ENCODE measurements at regions not wholly inside any gene's neighbourhood (a gene's known extent, or its start where the extent isn't known, plus 50 kb on each side); places are given as distances from the start of the nearest gene placed in this dataset.

DNA sequence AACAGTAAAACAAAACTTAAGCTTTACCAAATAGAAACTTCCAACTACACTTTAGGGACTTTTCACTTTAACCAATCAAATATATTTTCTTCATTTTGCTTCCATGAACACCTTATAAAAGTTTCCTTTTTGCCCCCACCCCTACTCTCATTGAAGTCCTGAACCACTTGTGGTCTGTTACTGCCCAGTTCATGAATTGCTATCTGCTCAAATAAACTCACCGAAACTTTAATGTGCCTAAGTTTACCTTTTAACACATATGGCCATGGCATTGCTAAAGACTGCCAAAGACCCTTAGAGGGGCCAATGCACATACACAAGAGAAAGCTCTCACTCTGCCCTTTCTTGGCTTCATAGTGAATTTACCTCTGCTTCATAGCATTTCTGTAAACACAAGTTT, 195.3 kb downstream of the RND3 start:
- Mint-ChIP-seq H3K4me3 (no peak overlapping the region), H3K36me3 (ENCODE audit: low read depth) (no peaks in the 10 kb centered on the region), H3K27ac (no peak overlapping the region), H3K4me1 (no peaks in the 10 kb centered on the region), H3K9me3 (no peaks in the 10 kb centered on the region), H3K27me3 (no peaks in the 10 kb centered on the region)
- ChIA-PET POLR2A (no interaction called here), CTCF (no interaction called here)
- DNase-seq: no peak

DNA sequence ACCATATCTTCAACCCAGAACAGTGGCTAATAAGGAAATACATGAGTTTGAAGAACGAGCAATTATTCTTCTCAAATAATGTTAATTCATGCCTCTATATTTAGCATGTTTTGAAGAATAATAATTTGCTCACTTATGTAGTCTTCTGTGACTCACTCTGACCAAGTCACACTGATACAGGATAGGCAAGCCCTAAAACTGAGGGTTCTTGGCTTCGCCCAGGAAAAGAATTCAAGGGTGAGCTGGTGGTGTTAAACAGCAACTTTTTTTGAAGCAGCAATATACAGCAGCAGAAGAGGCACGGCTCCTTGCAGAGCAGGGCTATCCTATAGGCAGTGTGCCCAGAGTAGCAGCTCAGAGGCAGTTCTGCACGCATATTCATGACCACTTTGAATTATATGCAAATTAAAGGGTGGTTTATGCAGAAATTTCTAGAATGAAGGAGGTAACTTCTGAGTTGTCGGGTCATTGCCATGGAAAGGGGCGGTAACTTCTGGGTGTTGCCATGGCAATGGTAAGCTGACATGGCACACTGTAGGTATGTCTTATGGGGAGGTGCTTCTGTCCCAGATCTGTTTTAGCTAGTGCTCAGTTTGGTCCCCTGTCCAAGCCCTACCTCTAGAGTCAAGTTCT, 200.6 kb downstream of the RND3 start:
- H3K27ac Mint-ChIP-seq: no peak overlapping the region
- no peaks in the 10 kb centered on the region for H3K4me1 Mint-ChIP-seq
- ChIA-PET CTCF (no interaction called here), POLR2A (no interaction called here)
- no peaks in the 10 kb centered on the region for H3K9me3 Mint-ChIP-seq
- no peaks in the 10 kb centered on the region for H3K36me3 Mint-ChIP-seq (ENCODE audit: low read depth)
- no peak overlapping the region for H3K4me3 Mint-ChIP-seq
- H3K27me3 Mint-ChIP-seq: no peaks in the 10 kb centered on the region
- no peak for DNase-seq

DNA sequence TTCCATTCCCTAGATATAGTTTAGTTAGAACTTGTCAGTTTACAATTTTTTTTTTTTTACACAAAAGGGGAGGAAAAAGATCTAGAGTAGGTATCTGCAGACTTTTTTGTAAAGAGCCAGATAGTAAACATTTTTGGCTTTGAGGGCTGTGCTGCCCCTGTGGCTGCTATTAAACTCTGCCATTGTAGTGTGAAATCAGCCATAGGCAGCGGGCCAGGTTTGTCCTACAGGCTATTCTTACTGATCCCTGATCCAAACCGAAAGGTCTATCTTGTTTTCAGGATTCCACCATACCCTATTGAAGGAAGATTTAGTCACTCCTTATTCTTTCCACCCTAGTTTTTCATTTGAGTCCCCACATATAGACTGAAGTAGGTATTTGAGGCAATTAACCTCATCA, 203.4 kb downstream of the RND3 start:
- H3K4me3 Mint-ChIP-seq: no peak overlapping the region
- no peaks in the 10 kb centered on the region for H3K9me3 Mint-ChIP-seq
- H3K4me1 Mint-ChIP-seq: no peaks in the 10 kb centered on the region
- H3K27me3 Mint-ChIP-seq: no peaks in the 10 kb centered on the region
- no peak overlapping the region for H3K27ac Mint-ChIP-seq
- ChIA-PET CTCF (no interaction called here), POLR2A (no interaction called here)
- H3K36me3 Mint-ChIP-seq (ENCODE audit: low read depth): no peaks in the 10 kb centered on the region
- no peak for DNase-seq

DNA sequence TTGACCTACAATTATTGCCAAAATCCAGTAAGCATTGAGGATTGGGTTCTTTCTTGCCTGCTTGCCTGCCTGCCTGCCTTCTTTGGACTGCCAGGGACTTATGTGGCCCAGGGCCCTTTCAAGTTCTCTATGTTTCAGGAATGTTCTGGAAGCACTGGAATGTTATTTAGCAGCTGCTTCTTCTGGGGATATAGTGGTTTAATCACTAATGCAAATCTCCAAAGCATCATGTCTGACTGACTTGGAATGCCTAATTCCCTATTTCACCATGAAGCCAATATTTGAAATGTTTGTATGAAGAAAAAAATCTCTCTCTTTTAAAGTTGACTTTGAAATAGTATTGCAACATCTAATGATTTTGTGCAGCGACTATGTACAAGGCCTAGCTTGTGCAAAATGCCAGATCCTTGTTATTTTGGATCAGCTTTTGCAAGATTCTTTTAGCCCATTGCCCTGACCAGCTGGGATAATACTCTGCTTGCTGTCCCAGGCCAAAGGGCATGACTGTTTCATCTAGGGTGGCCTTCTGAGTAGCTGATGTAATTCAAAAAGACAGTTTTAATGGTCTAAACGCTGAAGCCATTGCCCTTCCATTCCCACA, 204.6 kb downstream of the RND3 start:
- ChIA-PET POLR2A (no interaction called here), CTCF (no interaction called here)
- Mint-ChIP-seq H3K36me3 (ENCODE audit: low read depth) (no peaks in the 10 kb centered on the region), H3K4me1 (no peaks in the 10 kb centered on the region), H3K4me3 (no peak overlapping the region), H3K27ac (no peak overlapping the region), H3K9me3 (peaks cover 7% of the 10 kb centered on the region), H3K27me3 (no peaks in the 10 kb centered on the region)
- DNase-seq: no peak

DNA sequence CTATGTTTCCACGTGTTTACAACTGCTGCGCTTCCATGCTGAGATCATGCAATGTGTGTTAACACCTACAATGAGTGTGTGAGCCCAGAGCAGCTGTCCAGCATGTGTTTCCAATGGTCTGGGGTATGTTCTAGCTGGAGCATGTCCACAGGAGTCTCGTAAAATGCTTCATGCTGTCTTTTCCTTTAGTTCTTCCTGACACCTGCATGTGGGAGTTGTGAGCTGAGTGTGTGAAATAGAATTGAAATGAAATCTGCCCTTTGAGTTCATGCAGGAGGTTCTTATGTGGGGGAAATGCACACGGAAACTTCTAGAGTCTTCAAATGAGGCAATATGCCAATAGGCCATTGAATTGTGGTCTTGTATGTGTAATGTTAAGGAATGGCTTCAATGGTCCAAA, 205.1 kb downstream of the RND3 start:
- H3K27me3 Mint-ChIP-seq: no peaks in the 10 kb centered on the region
- H3K27ac Mint-ChIP-seq: no peak overlapping the region
- H3K9me3 Mint-ChIP-seq: peaks cover 9% of the 10 kb centered on the region
- ChIA-PET CTCF (no interaction called here), POLR2A (no interaction called here)
- no peaks in the 10 kb centered on the region for H3K36me3 Mint-ChIP-seq (ENCODE audit: low read depth)
- H3K4me3 Mint-ChIP-seq: no peak overlapping the region
- no peak for DNase-seq
- no peaks in the 10 kb centered on the region for H3K4me1 Mint-ChIP-seq

DNA sequence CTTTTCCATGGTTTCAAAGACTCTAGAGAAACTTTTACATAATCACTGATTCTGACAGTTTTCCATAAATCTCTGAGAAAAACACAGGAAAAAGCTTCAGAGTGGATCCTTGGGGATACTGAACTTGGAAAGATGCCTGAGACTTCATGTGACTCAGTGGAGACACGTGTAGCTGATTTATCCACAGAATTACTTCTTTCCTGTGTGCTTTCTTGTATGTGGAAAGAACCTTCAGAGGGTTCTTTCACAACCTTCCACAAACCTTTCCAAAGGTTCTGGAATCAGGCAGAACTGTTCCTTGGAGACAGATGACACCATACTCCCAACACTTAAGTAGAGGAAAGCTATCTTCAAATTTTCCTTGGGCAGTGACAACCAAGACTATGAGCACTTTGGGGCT, 207.2 kb downstream of the RND3 start:
- CTCF ChIA-PET: no interaction called here
- Mint-ChIP-seq H3K4me3 (no peak overlapping the region), H3K9me3 (peaks cover 14% of the 10 kb centered on the region), H3K27ac (no peak overlapping the region), H3K4me1 (no peaks in the 10 kb centered on the region), H3K36me3 (ENCODE audit: low read depth) (no peaks in the 10 kb centered on the region), H3K27me3 (no peaks in the 10 kb centered on the region)
- no peak for DNase-seq
- POLR2A ChIA-PET: no interaction called here

DNA sequence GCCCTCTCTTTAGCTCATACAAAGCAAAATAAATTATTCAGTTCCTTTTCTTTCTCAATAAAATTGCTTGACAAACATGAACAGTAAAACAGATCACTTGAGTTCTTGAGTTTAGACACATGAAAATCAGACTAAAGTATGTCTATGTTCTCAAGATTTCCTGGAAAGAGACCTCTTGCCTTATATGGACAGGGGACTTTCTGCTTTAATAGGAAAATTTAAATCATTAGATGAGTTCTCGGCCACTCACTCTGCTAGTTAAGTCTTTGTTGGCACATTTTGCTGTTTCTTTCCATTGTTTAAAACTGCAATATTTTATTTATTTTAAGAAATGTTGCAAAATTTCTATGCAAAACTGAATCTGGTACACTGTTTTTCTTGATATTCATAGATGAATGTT, 207.8 kb downstream of the RND3 start:
- H3K27me3 Mint-ChIP-seq: no peaks in the 10 kb centered on the region
- CTCF ChIA-PET: no interaction called here
- DNase-seq: no peak
- H3K4me1 Mint-ChIP-seq: no peaks in the 10 kb centered on the region
- H3K36me3 Mint-ChIP-seq (ENCODE audit: low read depth): no peaks in the 10 kb centered on the region
- no peak overlapping the region for H3K4me3 Mint-ChIP-seq
- peaks cover 14% of the 10 kb centered on the region for H3K9me3 Mint-ChIP-seq
- POLR2A ChIA-PET: no interaction called here
- H3K27ac Mint-ChIP-seq: no peak overlapping the region

DNA sequence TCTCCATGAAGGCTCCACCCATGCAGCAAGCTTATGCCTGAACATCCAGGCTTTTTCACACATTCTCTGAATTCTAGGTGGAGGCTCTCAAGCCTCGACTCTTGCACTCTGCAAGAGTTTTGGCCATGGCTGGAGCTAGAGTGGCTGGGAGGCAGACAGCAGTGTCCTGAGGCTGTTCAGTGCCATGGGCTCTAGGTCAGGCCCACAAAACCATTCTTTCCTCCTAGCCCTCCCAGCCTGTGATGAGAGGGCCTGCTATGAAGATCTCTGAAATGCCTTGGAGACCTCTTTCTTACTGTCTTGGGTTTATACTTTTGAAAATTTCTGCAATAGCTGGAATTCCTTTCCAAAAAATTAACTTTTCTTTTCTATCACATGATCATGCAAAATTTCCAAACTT, 210.7 kb downstream of the RND3 start:
- CTCF ChIA-PET: no interaction called here
- POLR2A ChIA-PET: no interaction called here
- Mint-ChIP-seq H3K4me1 (no peaks in the 10 kb centered on the region), H3K9me3 (peaks cover 14% of the 10 kb centered on the region), H3K27ac (no peak overlapping the region), H3K27me3 (no peaks in the 10 kb centered on the region), H3K4me3 (no peak overlapping the region), H3K36me3 (ENCODE audit: low read depth) (no peaks in the 10 kb centered on the region)
- no peak for DNase-seq

DNA sequence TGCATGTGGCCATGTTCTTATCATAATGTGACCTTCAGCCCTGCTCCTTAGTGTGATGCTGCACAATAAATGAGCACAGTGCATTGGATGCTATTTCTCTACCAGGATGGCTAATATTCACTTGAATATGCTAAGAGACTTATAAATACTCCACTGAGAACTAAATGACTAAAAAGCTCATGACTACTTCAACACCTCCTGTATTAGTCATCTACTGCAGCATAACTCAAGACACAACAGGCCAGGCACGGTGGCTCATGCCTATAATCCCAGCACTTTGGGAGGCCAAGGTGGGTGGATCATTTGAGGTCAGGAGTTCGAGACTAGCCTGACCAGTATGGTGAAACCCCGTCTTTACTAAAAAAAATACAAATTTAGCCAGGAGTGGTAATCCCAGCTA, 213.4 kb downstream of the RND3 start:
- no peak overlapping the region for H3K4me3 Mint-ChIP-seq
- H3K4me1 Mint-ChIP-seq: no peaks in the 10 kb centered on the region
- ChIA-PET POLR2A (no interaction called here), CTCF (no interaction called here)
- no peak overlapping the region for H3K27ac Mint-ChIP-seq
- DNase-seq: no peak
- no peaks in the 10 kb centered on the region for H3K27me3 Mint-ChIP-seq
- H3K36me3 Mint-ChIP-seq (ENCODE audit: low read depth): no peaks in the 10 kb centered on the region
- H3K9me3 Mint-ChIP-seq: peaks cover 14% of the 10 kb centered on the region

DNA sequence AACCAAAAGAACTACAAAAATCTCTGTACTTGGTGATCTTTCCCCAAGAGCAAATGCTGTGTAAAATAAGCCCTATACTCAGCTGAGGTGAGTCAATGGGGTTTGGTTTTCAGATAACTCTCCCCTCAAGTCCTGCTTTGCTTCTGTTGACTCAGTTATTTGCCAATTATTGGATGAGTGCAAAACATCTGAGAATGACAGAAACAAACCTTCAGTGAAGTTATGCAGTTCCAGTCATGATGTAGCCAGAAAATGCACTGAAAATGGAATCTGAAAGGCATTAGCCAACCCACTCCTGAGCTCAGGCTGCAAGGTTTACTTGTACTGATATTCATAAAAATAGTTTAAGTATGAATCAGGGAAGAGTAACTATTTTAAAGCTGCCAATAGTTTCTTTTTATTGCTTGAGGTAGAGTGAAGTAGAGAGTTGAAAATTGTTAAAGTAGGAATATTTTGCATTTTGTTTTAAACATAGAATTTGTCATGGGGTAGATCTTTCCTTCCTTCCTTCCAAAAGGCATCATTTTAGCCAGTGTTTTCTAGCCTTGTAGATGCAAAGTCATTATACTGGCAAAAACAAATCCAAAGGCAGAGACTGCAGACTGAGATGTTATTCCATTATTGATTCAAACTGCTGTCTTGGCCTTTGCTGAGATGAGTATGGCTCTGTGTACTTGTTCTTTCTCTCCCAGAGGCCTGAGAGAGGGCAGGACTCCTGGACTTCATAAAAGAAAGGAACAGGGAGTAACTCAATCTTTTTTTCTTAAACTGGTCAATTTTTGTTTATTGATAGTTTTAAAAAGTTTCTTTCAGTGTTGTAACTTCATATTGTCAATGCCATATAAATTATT, 215.3 kb downstream of the RND3 start:
- no peak for DNase-seq
- Mint-ChIP-seq H3K4me1 (no peaks in the 10 kb centered on the region), H3K9me3 (peaks cover 3% of the 10 kb centered on the region), H3K27me3 (no peaks in the 10 kb centered on the region), H3K27ac (no peak overlapping the region), H3K4me3 (no peak overlapping the region), H3K36me3 (ENCODE audit: low read depth) (no peaks in the 10 kb centered on the region)
- CTCF ChIA-PET: no interaction called here
- POLR2A ChIA-PET: no interaction called here

DNA sequence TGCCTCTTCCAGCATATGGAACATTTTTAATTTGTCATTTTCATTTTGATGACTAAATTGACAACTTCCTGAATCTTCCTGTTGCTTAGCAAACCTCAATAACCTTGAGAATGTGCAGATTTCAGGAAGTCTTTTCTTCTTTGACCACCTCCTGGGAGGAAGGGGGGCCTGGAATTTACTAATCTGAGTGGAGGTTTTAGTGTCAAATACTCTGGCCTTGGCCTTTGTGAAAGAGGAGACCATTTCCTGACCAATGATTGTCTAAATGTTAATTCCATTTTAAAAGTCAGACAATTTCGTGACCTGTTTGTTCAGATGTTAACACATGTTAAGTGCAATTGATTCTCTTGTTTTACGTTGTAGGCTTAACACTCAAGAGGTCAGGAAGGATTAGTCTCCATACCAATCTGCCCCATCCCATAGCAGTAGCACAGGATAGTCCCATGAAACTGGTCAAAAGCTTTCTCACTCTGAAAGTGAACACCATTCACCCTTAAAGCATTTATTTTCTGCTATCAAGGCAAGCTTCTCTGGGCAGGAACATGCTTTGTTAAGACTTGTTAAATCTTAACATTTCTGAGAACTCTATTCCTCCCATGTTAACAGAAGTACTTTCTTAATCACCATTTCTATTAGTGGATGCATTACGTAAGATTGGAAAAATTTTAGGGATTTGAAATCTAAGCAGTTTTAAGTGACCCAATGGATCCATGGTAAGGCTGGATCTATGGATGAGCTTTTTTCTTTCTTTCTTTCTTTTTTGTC, 219.6 kb downstream of the RND3 start:
- no peaks in the 10 kb centered on the region for H3K36me3 Mint-ChIP-seq (ENCODE audit: low read depth)
- CTCF ChIA-PET: no interaction called here
- no peaks in the 10 kb centered on the region for H3K4me1 Mint-ChIP-seq
- DNase-seq: no peak
- H3K27me3 Mint-ChIP-seq: no peaks in the 10 kb centered on the region
- POLR2A ChIA-PET: no interaction called here
- no peaks in the 10 kb centered on the region for H3K9me3 Mint-ChIP-seq
- no peak overlapping the region for H3K27ac Mint-ChIP-seq
- no peak overlapping the region for H3K4me3 Mint-ChIP-seq

DNA sequence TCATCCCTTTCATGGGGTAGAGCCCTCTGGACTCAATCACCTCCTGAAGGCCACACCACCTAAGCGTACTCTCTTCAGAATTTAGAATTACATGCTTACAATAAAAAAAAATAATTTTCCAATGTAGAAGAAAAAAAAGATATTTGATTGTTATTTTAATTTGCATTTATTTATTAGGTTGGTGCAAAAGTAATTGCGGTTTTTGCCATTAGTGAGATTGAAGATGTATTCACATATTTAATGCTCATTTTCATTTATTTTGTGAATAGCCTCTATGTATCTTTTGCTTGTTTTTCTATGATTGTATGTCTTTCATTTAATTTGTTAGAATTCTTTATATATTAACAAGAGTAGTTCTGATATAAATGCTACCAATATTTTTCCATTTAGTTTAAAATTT, 220.5 kb downstream of the RND3 start:
- CTCF ChIA-PET: no interaction called here
- H3K4me3 Mint-ChIP-seq: no peak overlapping the region
- H3K27me3 Mint-ChIP-seq: no peaks in the 10 kb centered on the region
- no peak for DNase-seq
- H3K4me1 Mint-ChIP-seq: no peaks in the 10 kb centered on the region
- no peak overlapping the region for H3K27ac Mint-ChIP-seq
- H3K36me3 Mint-ChIP-seq (ENCODE audit: low read depth): no peaks in the 10 kb centered on the region
- no peaks in the 10 kb centered on the region for H3K9me3 Mint-ChIP-seq
- POLR2A ChIA-PET: no interaction called here

DNA sequence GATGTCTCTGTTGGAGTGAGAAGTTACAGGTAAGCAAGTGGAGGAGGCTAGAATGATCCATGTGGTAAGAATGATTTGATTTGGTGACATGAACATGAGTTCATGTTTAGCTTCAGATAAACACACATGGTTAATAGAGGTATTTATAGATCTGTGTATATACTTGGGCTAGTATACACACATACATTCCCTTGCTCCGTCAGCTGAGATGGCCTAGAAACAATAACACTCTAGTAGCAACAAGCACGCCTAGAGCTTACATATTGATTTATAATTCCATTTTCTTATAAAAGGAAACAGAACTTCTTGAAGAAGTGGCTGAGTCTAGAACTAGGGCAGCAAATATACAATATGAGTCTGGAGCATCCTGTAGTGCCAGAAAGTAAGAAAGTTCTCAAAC, 223.0 kb downstream of the RND3 start:
- no peaks in the 10 kb centered on the region for H3K36me3 Mint-ChIP-seq (ENCODE audit: low read depth)
- H3K4me1 Mint-ChIP-seq: no peaks in the 10 kb centered on the region
- H3K4me3 Mint-ChIP-seq: no peak overlapping the region
- H3K27ac Mint-ChIP-seq: no peak overlapping the region
- ChIA-PET CTCF (interaction anchor here (0.7 kb wide), 1 partner anchor 109 kb away, joined by 3 read pairs; no protein-coding TSS in a partner anchor), POLR2A (no interaction called here)
- DNase-seq: no peak
- H3K9me3 Mint-ChIP-seq: no peaks in the 10 kb centered on the region
- H3K27me3 Mint-ChIP-seq: no peaks in the 10 kb centered on the region
